D721Med (cell line): ENCODE measurements at regions not wholly inside any gene's neighbourhood (a gene's known extent, or its start where the extent isn't known, plus 50 kb on each side); places are given as distances from the start of the nearest gene placed in this dataset.

Source experiments
- DNase-seq: peaks from one replicate; pipeline ENCODE4 v3.0.0; 2011; ENCODE audit warnings: low spot score; ENCODE audit not compliant: insufficient read length
- FAIRE-seq: peaks from 2 replicates; lab custom pipeline; 2011; peaks lifted over from hg19 to GRCh38; lab: Jason Lieb, UNC
- CTCF ChIP-seq: IDR thresholded peaks from 2 replicates; pipeline ENCODE4 v1.5.1; 2012; ENCODE audit warnings: mild to moderate bottlenecking, control low read depth; ENCODE audit not compliant: insufficient read depth; ENCODE audit errors: missing control alignments

DNA sequence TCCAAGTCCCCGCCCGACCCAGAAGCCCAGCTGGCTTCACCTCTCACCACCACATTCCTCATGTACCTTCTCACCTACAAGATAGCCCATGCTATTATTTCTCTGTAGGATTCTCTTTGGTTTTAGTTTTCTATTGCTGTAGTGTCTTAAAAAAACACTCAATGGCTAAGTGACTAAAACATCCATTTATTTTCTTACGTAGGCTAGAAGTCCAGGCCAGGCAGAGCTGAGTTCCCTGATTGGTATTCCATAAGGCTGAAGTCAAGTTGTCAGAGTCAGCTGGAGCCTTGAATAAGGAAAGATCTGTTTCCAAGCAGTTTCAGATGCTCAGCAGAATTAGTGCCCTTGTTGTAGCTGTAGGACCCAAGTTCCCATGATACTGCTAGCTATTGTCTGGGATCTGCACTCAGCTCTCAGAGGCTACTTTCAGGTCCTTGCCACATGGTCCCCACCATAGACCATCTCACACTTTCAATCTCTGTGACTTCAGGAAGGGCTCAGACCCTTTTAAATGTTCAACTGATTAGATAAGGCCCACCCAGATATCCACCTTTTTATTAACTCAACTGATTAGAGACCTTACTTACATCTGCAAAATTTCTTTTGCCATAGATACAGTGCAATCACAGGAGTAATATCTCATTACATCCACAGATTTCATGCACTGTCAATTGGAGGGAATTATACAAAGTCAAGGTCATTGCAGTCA lies 371.0 kb downstream of the TGFB2 start:
- no peak for FAIRE-seq
- TF ChIP-seq CTCF: no peak
- DNase-seq: no peak

DNA sequence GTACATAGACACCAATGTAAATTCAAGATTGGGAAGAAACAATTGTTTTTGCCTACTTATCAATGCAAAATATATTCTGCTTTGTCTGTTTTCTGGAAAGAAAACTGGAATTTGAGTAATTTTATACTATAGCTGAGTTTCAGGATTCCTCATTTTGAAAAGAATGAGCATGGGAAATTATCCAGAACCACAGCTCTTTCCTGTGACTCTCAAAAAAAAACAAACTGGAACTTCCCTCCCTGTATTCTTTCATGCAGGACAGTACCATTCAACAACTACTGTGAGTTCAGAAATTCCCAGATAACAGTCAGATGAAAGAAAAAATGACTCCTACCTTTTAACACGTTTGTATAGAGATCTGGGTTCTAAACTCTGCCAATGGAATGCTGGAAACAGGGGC lies 372.4 kb downstream of the TGFB2 start:
- DNase-seq: no peak
- no peak for TF ChIP-seq CTCF
- FAIRE-seq: no peak

GRCh38 chr1:218718206-218718605 lies 373.1 kb downstream of the TGFB2 start:
- TF ChIP-seq CTCF: no peak
- DNase-seq (no peak), FAIRE-seq (no peak)

- DNase-seq: no peak
- FAIRE-seq: peak; percentile 21
- no peak for TF ChIP-seq CTCF
These were observed 373.8 kb downstream of the TGFB2 start for GRCh38 chr1:218718977-218719376.

DNA sequence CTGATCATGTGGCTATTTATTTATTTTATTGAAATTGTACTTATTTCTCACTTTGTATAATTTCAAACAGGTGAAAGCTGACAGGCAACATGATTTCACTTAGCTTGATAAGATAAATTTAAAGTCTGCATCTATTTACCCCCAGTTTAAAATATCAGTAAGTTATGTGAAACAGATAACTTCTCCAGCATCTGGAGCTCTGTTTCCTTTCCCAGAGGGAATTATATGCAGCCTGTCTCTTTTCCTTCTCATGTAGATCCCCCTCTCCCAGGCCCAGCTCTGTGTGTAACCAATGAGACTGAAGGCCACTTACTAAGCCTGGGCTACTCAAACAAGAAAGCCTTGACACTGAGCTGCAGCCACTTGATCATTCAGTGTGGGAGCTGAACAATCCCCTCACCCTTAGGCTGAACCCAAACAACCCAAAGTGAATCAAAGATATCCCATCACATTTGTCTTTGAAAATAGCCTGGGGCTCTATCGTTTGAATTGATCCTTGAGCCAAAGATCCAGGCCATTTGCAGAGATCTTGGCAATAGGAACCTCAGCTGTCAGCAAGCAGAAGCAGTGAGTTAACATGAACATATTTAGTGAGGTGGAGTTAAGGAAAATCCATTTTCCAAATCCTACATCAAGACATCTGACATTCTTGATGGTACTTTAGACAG lies 383.9 kb downstream of the TGFB2 start:
- FAIRE-seq: no peak
- no peak for TF ChIP-seq CTCF
- no peak for DNase-seq

- TF ChIP-seq CTCF: no peak
- FAIRE-seq (no peak), DNase-seq (no peak)
These were observed 390.4 kb downstream of the TGFB2 start for GRCh38 chr1:218735436-218736032.

DNA sequence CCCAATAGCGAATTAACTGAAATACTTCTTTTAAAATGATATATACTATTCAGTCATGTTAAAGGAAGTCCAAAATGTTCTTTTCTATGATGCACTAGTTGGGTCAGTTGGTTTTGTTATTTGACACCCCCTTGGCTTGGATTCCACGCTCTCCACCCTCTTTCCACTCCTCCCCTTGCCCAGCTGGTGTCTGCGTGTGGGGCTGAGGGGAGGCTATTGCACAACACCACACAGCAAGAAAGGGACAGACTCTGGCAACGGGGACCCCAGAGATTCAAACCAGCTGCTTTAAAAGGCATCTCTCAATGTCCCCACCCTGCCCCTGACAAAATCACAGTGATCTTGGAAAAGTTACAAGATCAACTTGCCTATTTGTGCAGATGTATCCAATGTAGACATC lies 394.3 kb downstream of the TGFB2 start:
- FAIRE-seq (no peak), DNase-seq (no peak)
- TF ChIP-seq CTCF: no peak
